HUES64 (cell line): ENCODE measurements at regions not wholly inside any gene's neighbourhood (a gene's known extent, or its start where the extent isn't known, plus 50 kb on each side); places are given as distances from the start of the nearest gene placed in this dataset.
"Not testable (repeated sequence)": the region's sequence is repeated elsewhere in the genome, so short reads cannot be mapped to it uniquely, and the experiment has no call there.

Experiments
- H3K27ac ChIP-seq: 2 replicates; pipeline ENCODE4 v1.7.0; 2013; ENCODE audit warnings: low read depth, low read length, inconsistent platforms
- H3K27me3 ChIP-seq: 2 replicates; pipeline ENCODE4 v1.6.1; 2013; ENCODE audit warnings: mild to moderate bottlenecking, low read length; ENCODE audit not compliant: insufficient read depth
- H3K36me3 ChIP-seq: 2 replicates; pipeline ENCODE4 v1.6.1; 2013; ENCODE audit warnings: mild to moderate bottlenecking, low read length; ENCODE audit not compliant: insufficient read depth
- H3K4me1 ChIP-seq: 2 replicates; pipeline ENCODE4 v1.6.1; 2013; ENCODE audit warnings: mild to moderate bottlenecking, low read length, moderate library complexity; ENCODE audit not compliant: insufficient read depth
- H3K4me3 ChIP-seq: 2 replicates; pipeline ENCODE4 v1.5.1; 2013; ENCODE audit warnings: mild to moderate bottlenecking, low read length, moderate library complexity
- H3K9ac ChIP-seq: 2 replicates; pipeline ENCODE4 v1.6.1; 2013; ENCODE audit warnings: mild to moderate bottlenecking, low read depth, low read length
- H3K9me3 ChIP-seq: 2 replicates; pipeline ENCODE4 v1.6.1; 2013; ENCODE audit warnings: low read depth, low read length; ENCODE audit not compliant: insufficient read depth
- WGBS: fragments of 150-250, 120-280 bp; methylation state at CpG from one replicate; pipeline ENCODE4 v1.1.7; 2013; ENCODE audit warnings: missing lambda C conversion rate; 5-methylcytosine and 5-hydroxymethylcytosine counted together

GRCh38 chr6:57873424-57873823, 556.0 kb downstream of the PRIM2 start:
- not testable (repeated sequence) for H3K27ac ChIP-seq, H3K4me3 ChIP-seq, H3K4me1 ChIP-seq, H3K36me3 ChIP-seq, H3K27me3 ChIP-seq, H3K9ac ChIP-seq
- H3K9me3 ChIP-seq, result peaks cover 13% of the 10 kb centered on the region
- WGBS, result 72% methylated on average over 7 of the region's 7 CpGs

DNA sequence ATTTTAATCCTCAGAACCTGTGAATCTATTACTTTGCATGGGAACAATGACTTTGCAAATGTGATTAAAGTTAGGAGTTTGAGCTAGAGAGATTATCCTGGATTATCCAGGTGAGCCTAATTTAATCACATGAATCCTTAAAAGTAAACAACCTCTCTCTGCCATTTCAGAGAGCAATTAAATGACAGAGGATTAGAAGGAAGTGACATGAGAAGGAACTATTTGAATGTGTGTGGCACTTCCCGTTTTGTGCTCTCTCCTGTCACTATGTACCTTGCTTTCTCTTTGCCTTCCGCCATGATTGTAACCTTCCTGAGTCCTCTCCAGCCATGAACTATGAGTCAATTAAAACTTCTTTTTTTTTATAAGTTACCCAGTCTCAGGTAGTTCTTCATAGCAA, 559.2 kb downstream of the PRIM2 start:
- H3K9ac ChIP-seq, H3K27me3 ChIP-seq, H3K4me3 ChIP-seq, H3K36me3 ChIP-seq, H3K4me1 ChIP-seq, H3K27ac ChIP-seq: not testable (repeated sequence)
- peaks cover 13% of the 10 kb centered on the region for H3K9me3 ChIP-seq
- WGBS, result 83% methylated on average over 1 of the region's 2 CpGs

- H3K4me3 ChIP-seq, H3K27ac ChIP-seq, H3K4me1 ChIP-seq, H3K36me3 ChIP-seq, H3K27me3 ChIP-seq, H3K9ac ChIP-seq: not testable (repeated sequence)
- H3K9me3 ChIP-seq, result peaks cover 11% of the 10 kb centered on the region
- 100% methylated on average over 1 of the region's 3 CpGs for WGBS
These were observed 560.3 kb downstream of the PRIM2 start for GRCh38 chr6:57877729-57878128.

DNA sequence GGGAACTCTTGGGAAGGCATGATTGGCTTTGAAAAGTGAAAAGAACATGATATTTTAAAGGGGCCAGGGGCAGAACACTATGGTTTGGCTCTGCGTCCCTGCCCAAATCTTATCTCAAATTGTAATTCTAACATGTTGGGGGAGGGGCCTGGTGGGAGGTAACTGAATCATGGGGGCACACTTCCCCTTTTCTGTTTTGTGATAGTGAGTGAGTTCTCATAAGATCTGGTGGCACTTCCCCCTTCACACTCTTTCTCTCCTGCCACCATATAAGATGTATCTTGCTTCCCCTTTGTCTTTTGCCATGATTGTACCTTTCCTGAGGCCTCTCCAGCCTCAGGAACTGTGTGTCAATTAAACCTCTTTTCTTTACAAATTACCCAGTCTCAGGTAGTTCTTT, 561.4 kb downstream of the PRIM2 start:
- not testable (repeated sequence) for H3K36me3 ChIP-seq, H3K4me3 ChIP-seq, H3K9ac ChIP-seq, H3K27ac ChIP-seq, H3K27me3 ChIP-seq, H3K4me1 ChIP-seq, H3K9me3 ChIP-seq
- 100% methylated on average over 1 of the region's 1 CpG for WGBS

GRCh38 chr6:57898850-57899249, 581.4 kb downstream of the PRIM2 start:
- H3K27ac ChIP-seq, H3K9ac ChIP-seq, H3K4me1 ChIP-seq, H3K4me3 ChIP-seq, H3K36me3 ChIP-seq, H3K27me3 ChIP-seq, H3K9me3 ChIP-seq: not testable (repeated sequence)
- WGBS, result 100% methylated on average over 2 of the region's 5 CpGs

DNA sequence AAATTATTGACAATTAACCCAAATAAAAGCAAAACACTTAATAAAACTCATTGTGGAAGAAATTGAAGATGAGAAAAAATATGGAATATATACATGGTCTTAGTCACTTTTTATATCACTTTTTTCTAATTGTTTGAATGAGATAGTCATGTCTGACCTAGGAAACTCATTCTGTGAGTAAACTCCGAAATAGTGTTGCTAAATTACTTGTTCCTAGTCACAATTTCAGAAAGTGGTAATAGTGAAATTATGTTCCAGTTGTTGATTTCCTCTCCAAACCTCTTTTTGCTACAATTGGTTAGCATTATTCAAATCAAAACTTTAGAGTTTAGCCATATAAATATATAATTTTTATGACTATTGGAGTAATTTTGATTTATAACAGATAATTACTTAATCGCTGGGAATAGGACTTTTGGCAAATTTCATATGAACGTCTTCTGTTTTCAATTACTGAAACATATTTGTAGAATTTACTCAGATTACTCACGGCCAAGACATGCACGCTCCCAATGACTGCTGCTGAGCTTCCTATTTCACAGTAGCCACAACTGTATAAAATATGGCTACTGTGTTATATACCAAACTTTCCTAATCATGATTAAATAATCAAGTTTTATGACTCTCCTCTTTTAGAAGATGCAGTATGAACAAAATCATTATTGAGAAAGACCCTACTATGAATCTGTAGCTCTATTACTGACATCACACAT, 583.4 kb downstream of the PRIM2 start:
- 69% methylated on average over 1 of the region's 5 CpGs for WGBS
- not testable (repeated sequence) for H3K27me3 ChIP-seq, H3K27ac ChIP-seq

GRCh38 chr6:57901445-57901844, 584.0 kb downstream of the PRIM2 start:
- not testable (repeated sequence) for H3K27ac ChIP-seq, H3K9ac ChIP-seq, H3K9me3 ChIP-seq, H3K4me1 ChIP-seq, H3K36me3 ChIP-seq, H3K4me3 ChIP-seq, H3K27me3 ChIP-seq
- 67% methylated on average over 2 of the region's 3 CpGs for WGBS

More for the DNA sequence above, 583.4 kb downstream of the PRIM2 start:
- H3K9ac ChIP-seq, H3K9me3 ChIP-seq, H3K4me1 ChIP-seq, H3K4me3 ChIP-seq, H3K36me3 ChIP-seq: not testable (repeated sequence)

DNA sequence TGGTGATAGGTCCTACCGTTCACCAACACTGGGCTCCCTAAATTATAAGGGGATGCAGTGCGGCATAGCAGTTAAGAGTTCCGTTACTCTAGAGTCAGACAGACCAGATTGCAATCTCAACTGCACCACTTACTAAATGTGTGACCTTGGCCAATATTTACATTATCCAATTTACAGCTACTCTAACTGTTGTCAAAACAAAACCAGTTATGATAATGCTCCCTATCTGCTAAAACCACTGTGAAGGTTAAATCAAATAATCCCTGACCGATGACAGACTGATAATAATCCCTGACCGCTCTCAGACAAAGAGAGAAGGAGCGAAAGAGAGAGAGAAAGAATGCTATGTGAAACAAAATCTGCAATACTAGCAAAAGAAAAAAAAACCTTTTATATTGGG, 586.9 kb downstream of the PRIM2 start:
- H3K9me3 ChIP-seq, H3K4me3 ChIP-seq, H3K36me3 ChIP-seq, H3K27me3 ChIP-seq, H3K27ac ChIP-seq, H3K9ac ChIP-seq, H3K4me1 ChIP-seq: not testable (repeated sequence)
- WGBS, result 88% methylated on average over 3 of the region's 6 CpGs

GRCh38 chr6:57915300-57915699, 597.9 kb downstream of the PRIM2 start:
- H3K27me3 ChIP-seq, H3K36me3 ChIP-seq, H3K4me3 ChIP-seq, H3K9ac ChIP-seq, H3K27ac ChIP-seq, H3K9me3 ChIP-seq, H3K4me1 ChIP-seq: not testable (repeated sequence)

- not testable (repeated sequence) for H3K27ac ChIP-seq, H3K27me3 ChIP-seq, H3K36me3 ChIP-seq, H3K9me3 ChIP-seq, H3K9ac ChIP-seq, H3K4me1 ChIP-seq, H3K4me3 ChIP-seq
- no CpG with 5 or more reads among the region's 2 CpGs for WGBS
These were observed 625.5 kb downstream of the PRIM2 start for GRCh38 chr6:57942966-57943365.

DNA sequence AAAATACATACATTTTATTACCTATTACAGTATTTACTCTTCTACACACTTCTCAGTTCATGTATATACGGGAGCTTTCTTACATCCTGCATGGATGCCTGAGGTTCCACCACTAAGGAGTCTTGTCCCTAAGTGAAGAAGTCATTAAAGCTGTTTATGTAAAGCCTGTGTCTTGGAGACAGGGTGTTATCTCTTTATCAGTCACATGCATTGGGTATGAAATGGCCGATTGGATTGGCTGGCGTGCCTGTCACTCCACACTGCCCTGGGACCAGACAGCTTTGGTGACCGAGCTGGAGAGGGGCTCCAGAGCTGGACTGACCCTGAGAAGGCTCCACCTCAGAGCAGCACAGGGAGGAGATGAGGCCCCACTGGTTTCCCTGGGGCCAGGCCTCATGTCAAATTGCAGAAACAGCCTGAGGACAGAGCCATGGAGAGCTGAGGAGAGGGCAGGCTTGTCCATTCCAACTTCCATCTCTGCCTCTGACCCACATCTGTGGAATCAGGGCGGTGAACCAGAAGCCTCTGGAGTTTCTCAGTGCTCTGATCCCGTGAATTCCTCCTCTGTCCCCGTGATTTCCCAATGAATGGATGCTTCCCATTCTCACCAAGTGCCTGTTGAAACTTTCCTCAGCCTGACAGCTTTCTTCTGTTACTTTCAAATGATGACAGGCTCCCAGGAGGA, 628.8 kb downstream of the PRIM2 start:
- H3K9ac ChIP-seq, H3K4me1 ChIP-seq, H3K36me3 ChIP-seq, H3K4me3 ChIP-seq, H3K27me3 ChIP-seq, H3K9me3 ChIP-seq, H3K27ac ChIP-seq: not testable (repeated sequence)
- WGBS, result 80% methylated on average over 7 of the region's 7 CpGs

DNA sequence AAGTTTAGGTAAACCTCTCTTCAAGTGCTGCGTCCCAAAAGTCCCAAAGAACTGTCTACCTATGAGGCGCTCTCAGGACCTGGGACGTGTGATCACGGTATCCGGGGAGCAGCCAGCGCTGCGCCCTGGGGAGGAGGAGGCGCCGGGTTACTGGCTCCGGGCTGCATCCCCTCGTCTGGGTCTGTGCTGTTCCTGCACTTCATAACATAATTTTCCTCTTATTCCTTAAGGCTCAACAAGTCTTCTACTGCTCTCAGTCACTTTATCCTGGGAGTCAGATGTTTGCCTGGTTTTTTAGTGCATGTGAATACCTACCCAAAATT, 629.3 kb downstream of the PRIM2 start:
- 93% methylated on average over 10 of the region's 11 CpGs for WGBS
- not testable (repeated sequence) for H3K9me3 ChIP-seq, H3K27ac ChIP-seq, H3K4me3 ChIP-seq, H3K27me3 ChIP-seq, H3K36me3 ChIP-seq, H3K4me1 ChIP-seq, H3K9ac ChIP-seq
